Stimulated activated naive CD4-positive, alpha-beta T cell treated with Interleukin-2 at 50 U/mL for 16 hours (primary cell): ENCODE measurements at regions not wholly inside any gene's neighbourhood (a gene's known extent, or its start where the extent isn't known, plus 50 kb on each side); places are given as distances from the start of the nearest gene placed in this dataset.

Source experiments
- DNase-seq: peaks from one replicate; lab custom pipeline; 2025; lab: John Stamatoyannopoulos, UW

- DNase-seq = peak; percentile 45
These were observed 68.3 kb upstream of the SIM2 start for GRCh38 chr21:36630485-36631206.

GRCh38 chr21:36636016-36636415, 62.9 kb upstream of the SIM2 start:
- no peak for DNase-seq

- no peak for DNase-seq
These were observed 62.5 kb upstream of the SIM2 start for GRCh38 chr21:36636439-36636838.

- no peak for DNase-seq
These were observed 59.1 kb upstream of the SIM2 start for GRCh38 chr21:36639769-36640168.

- DNase-seq = no peak
These were observed 58.7 kb upstream of the SIM2 start for GRCh38 chr21:36640174-36640720.

- DNase-seq = no peak
These were observed 58.1 kb upstream of the SIM2 start for GRCh38 chr21:36640721-36641244.

GRCh38 chr21:36641346-36641745, 57.6 kb upstream of the SIM2 start:
- DNase-seq = no peak

- no peak for DNase-seq
These were observed 57.0 kb upstream of the SIM2 start for GRCh38 chr21:36641886-36642285.

- DNase-seq = no peak
These were observed 56.1 kb upstream of the SIM2 start for GRCh38 chr21:36642777-36643176.

GRCh38 chr21:36643374-36644250, 55.3 kb upstream of the SIM2 start:
- DNase-seq = no peak

GRCh38 chr21:36646011-36646410, 52.9 kb upstream of the SIM2 start:
- DNase-seq = no peak

GRCh38 chr21:36646645-36647044, 52.3 kb upstream of the SIM2 start:
- DNase-seq = no peak

GRCh38 chr21:36647279-36648093, 51.4 kb upstream of the SIM2 start:
- DNase-seq = no peak
